Caco-2 (cell line): ENCODE measurements at regions not wholly inside any gene's neighbourhood (a gene's known extent, or its start where the extent isn't known, plus 50 kb on each side); places are given as distances from the start of the nearest gene placed in this dataset.

ENCODE experiments used
- BruUV-seq: library from RNA; stranded (reverse); fragments of 400-500 nt; replicated peaks from 2 replicates; lab custom pipeline; 2021; lab: Mats Ljungman, UMichigan
- CTCF ChIA-PET: fragments of 300-600 bp; sonication (Branson Sonifier 250); formaldehyde crosslinking; loops from one replicate; lab custom pipeline; 2022; ENCODE audit warnings: antibody characterized with exemption; lab: Charles Lee
- POLR2A ChIA-PET: fragments of 300-600 bp; sonication (Branson Sonifier 250); formaldehyde crosslinking; loops from one replicate; lab custom pipeline; 2022; ENCODE audit warnings: antibody characterized with exemption; lab: Charles Lee
- DNase-seq, 2 experiments: peaks; one replicate each; pipeline versions ENCODE4 v3.0.0 to v3.0.0-alpha.2; 2020 to 2022
- H3K27me3 ChIP-seq: replicated peaks from 2 replicates; pipeline ENCODE4 v1.6.0; 2011; ENCODE audit warnings: low read length; ENCODE audit not compliant: control insufficient read depth, insufficient read depth
- H3K36me3 ChIP-seq: 2 replicates; pipeline ENCODE4 v1.5.1; 2011; ENCODE audit warnings: low read length; ENCODE audit not compliant: control insufficient read depth, insufficient read depth
- H3K4me1 ChIP-seq: fragments of 250-450 bp; sonication (Bioruptor Pico); 2 replicates; pipeline ENCODE4 v1.5.1; 2020; ENCODE audit warnings: mild to moderate bottlenecking
- H3K4me3 ChIP-seq: 2 replicates; pipeline ENCODE4 v1.5.1; 2011; ENCODE audit warnings: low read depth, mild to moderate bottlenecking, control low read depth, low read length
- H3K9me3 ChIP-seq: fragments of 250-450 bp; sonication (Bioruptor Pico); 2 replicates; pipeline ENCODE4 v1.5.1; 2020; ENCODE audit warnings: mild to moderate bottlenecking, moderate library complexity
- H3K27ac Mint-ChIP-seq: one replicate; pipeline ENCODE4 v1.8.0; 2022; ENCODE audit warnings: mixed read lengths; ENCODE audit not compliant: unreplicated experiment
- H3K27me3 Mint-ChIP-seq: one replicate; pipeline ENCODE4 v1.8.0; 2022; ENCODE audit warnings: mixed read lengths; ENCODE audit not compliant: insufficient read depth, unreplicated experiment
- H3K36me3 Mint-ChIP-seq: one replicate; pipeline ENCODE4 v1.8.0; 2022; ENCODE audit warnings: mild to moderate bottlenecking, mixed read lengths; ENCODE audit not compliant: insufficient read depth, unreplicated experiment
- H3K4me1 Mint-ChIP-seq: one replicate; pipeline ENCODE4 v1.8.0; 2022; ENCODE audit warnings: low read depth, mixed read lengths; ENCODE audit not compliant: unreplicated experiment
- H3K4me3 Mint-ChIP-seq: one replicate; pipeline ENCODE4 v1.8.0; 2022; ENCODE audit warnings: mild to moderate bottlenecking, moderate library complexity, mixed read lengths; ENCODE audit not compliant: unreplicated experiment
- H3K9me3 Mint-ChIP-seq: one replicate; pipeline ENCODE4 v1.8.0; 2022; ENCODE audit warnings: mixed read lengths; ENCODE audit not compliant: unreplicated experiment
- CTCF ChIP-seq, 2 experiments: fragments of 200-600 bp in 1 of 2; IDR thresholded peaks; 1 replicate in 1 of 2; 2 replicates in 1 of 2; pipeline versions ENCODE4 v1.5.1 to v1.8.0; 2011 to 2022; ENCODE audit warnings: antibody characterized with exemption in 1 of 2, control low read depth in 1 of 2, inconsistent platforms in 1 of 2, low read depth in 1 of 2, low read length in 1 of 2, mild to moderate bottlenecking in 1 of 2, moderate library complexity in 1 of 2; ENCODE audit not compliant: insufficient read depth in 1 of 2, severe bottlenecking in 1 of 2, unreplicated experiment in 1 of 2
- intact Hi-C: fragments of 100-400 bp; cut with micrococcal nuclease; formaldehyde crosslinking; loops from one replicate; pipeline ENCODE4 v1.10.0; 2022; ENCODE audit not compliant: unreplicated experiment

GRCh38 chr22:49566693-49567092 is 261.0 kb downstream of the BRD1 start:
- no peaks in the 10 kb centered on the region for H3K36me3 Mint-ChIP-seq

GRCh38 chr22:49566141-49566541 is 261.5 kb downstream of the BRD1 start:
- DNase-seq, result peak in 1 of 2 experiments; percentile 3
- H3K36me3 ChIP-seq, result no peaks in the 10 kb centered on the region
- ChIA-PET CTCF (no interaction called here), POLR2A (no interaction called here)
- Mint-ChIP-seq H3K9me3 (no peaks in the 10 kb centered on the region), H3K4me1 (no peaks in the 10 kb centered on the region), H3K36me3 (no peaks in the 10 kb centered on the region), H3K4me3 (no peak overlapping the region), H3K27ac (no peak overlapping the region), H3K27me3 (peaks cover 5% of the 10 kb centered on the region)
- intact Hi-C loops, result no loop called here
- H3K4me3 ChIP-seq, result no peak overlapping the region
- BruUV-seq, result no TSS peak
- TF ChIP-seq CTCF (IDR thresholded peaks at IDR 0.05; ENCODE audit: insufficient read depth in 1 of 2, low read depth in 1 of 2, low read length in 1 of 2, severe bottlenecking in 1 of 2, unreplicated experiment in 1 of 2), result no peak
- no peaks in the 10 kb centered on the region for H3K4me1 ChIP-seq
- H3K27me3 ChIP-seq, result no peaks in the 10 kb centered on the region
- H3K9me3 ChIP-seq, result no peaks in the 10 kb centered on the region

More at GRCh38 chr22:49566693-49567092, 261.0 kb downstream of the BRD1 start:
- TF ChIP-seq CTCF (IDR thresholded peaks at IDR 0.05; ENCODE audit: insufficient read depth in 1 of 2, low read depth in 1 of 2, low read length in 1 of 2, severe bottlenecking in 1 of 2, unreplicated experiment in 1 of 2), result no peak
- Histone ChIP-seq H3K27me3 (no peaks in the 10 kb centered on the region), H3K4me3 (no peak overlapping the region), H3K4me1 (no peaks in the 10 kb centered on the region), H3K9me3 (no peaks in the 10 kb centered on the region), H3K36me3 (no peaks in the 10 kb centered on the region)
- H3K4me3 Mint-ChIP-seq, result no peak overlapping the region
- POLR2A ChIA-PET, result no interaction called here
- no peak overlapping the region for H3K27ac Mint-ChIP-seq
- no peaks in the 10 kb centered on the region for H3K9me3 Mint-ChIP-seq
- no peaks in the 10 kb centered on the region for H3K4me1 Mint-ChIP-seq
- peaks cover 4% of the 10 kb centered on the region for H3K27me3 Mint-ChIP-seq
- CTCF ChIA-PET, result no interaction called here
- no TSS peak for BruUV-seq
- DNase-seq, result peak in 1 of 2 experiments; percentile 11
- intact Hi-C loops, result no loop called here

GRCh38 chr22:49565516-49565855 is 262.2 kb downstream of the BRD1 start:
- H3K4me3 ChIP-seq, result no peak overlapping the region
- peaks cover 8% of the 10 kb centered on the region for H3K27me3 Mint-ChIP-seq
- no peaks in the 10 kb centered on the region for H3K9me3 ChIP-seq
- H3K27ac Mint-ChIP-seq, result no peak overlapping the region
- no peak for TF ChIP-seq CTCF (IDR thresholded peaks at IDR 0.05; ENCODE audit: insufficient read depth in 1 of 2, low read depth in 1 of 2, low read length in 1 of 2, severe bottlenecking in 1 of 2, unreplicated experiment in 1 of 2)
- no peaks in the 10 kb centered on the region for H3K4me1 ChIP-seq
- BruUV-seq, result no TSS peak
- H3K4me3 Mint-ChIP-seq, result no peak overlapping the region
- H3K27me3 ChIP-seq, result no peaks in the 10 kb centered on the region
- no peaks in the 10 kb centered on the region for H3K36me3 ChIP-seq
- no peaks in the 10 kb centered on the region for H3K9me3 Mint-ChIP-seq
- peak in 1 of 2 experiments; percentile 9 for DNase-seq
- CTCF ChIA-PET, result no interaction called here
- no peaks in the 10 kb centered on the region for H3K36me3 Mint-ChIP-seq
- POLR2A ChIA-PET, result no interaction called here
- H3K4me1 Mint-ChIP-seq, result no peaks in the 10 kb centered on the region
- intact Hi-C loops, result no loop called here
